A549 (cell line): ENCODE measurements at regions not wholly inside any gene's neighbourhood (a gene's known extent, or its start where the extent isn't known, plus 50 kb on each side); places are given as distances from the start of the nearest gene placed in this dataset.

Experiments
- KDM5A ChIP-seq: fragments of 200-600 bp; sonication (generic); IDR thresholded peaks from 2 replicates; pipeline ENCODE4 v1.6.1; 2016; ENCODE audit warnings: antibody characterized with exemption, mild to moderate bottlenecking
- POLR2A ChIP-seq: IDR thresholded peaks from 2 replicates; pipeline ENCODE4 v1.6.1; 2012; ENCODE audit warnings: mild to moderate bottlenecking, low read length
- POLR2AphosphoS2 ChIP-seq: conservative IDR thresholded peaks from 2 replicates; pipeline ENCODE4 v1.6.1; 2012; ENCODE audit warnings: low read length, improper control_type of control experiment, inconsistent platforms
- RAD21 ChIP-seq, 2 experiments: fragments of >200 bp in 1 of 2; sonication (Bioruptor Twin) in 1 of 2; formaldehyde crosslinking in 1 of 2; IDR thresholded peaks in 1 of 2; conservative IDR thresholded peaks in 1 of 2; 2 replicates in 1 of 2; 3 replicates in 1 of 2; pipeline ENCODE4 v1.6.1; 2012 to 2018; ENCODE audit warnings: inconsistent platforms in 1 of 2
- TF ChIP-seq, protein P1 (sequence below): IDR thresholded peaks from 2 replicates; pipeline ENCODE4 v1.6.1; 2012; ENCODE audit warnings: low read depth, borderline replicate concordance
- TF ChIP-seq, protein P2 (sequence below): fragments of >200 bp; sonication (Bioruptor Twin); formaldehyde crosslinking; IDR thresholded peaks from 3 replicates; pipeline ENCODE4 v1.5.1; 2016

DNA sequence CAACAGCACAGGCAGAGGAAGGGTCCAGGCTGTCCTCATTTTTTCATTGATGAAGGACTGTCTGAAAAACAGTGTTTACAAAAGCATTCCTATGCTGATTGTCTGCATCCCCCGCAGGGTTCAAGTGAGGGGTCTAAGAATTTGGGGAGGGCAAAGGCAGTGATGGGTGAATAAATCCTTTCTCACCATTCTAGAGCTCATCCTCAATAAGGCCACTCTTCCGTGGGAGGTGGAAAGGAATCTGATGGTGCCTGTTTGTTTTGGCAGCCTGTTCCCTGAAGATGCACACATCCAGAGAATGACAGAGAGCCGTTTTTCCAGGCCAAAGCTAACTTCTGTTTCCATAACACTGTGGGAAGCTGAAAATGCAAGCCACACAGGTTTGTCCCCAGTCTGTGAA lies 164.5 kb downstream of the MOXD1 start:
- TF ChIP-seq, protein P1, sequence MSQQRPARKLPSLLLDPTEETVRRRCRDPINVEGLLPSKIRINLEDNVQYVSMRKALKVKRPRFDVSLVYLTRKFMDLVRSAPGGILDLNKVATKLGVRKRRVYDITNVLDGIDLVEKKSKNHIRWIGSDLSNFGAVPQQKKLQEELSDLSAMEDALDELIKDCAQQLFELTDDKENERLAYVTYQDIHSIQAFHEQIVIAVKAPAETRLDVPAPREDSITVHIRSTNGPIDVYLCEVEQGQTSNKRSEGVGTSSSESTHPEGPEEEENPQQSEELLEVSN = no peak
- TF ChIP-seq, protein P2, sequence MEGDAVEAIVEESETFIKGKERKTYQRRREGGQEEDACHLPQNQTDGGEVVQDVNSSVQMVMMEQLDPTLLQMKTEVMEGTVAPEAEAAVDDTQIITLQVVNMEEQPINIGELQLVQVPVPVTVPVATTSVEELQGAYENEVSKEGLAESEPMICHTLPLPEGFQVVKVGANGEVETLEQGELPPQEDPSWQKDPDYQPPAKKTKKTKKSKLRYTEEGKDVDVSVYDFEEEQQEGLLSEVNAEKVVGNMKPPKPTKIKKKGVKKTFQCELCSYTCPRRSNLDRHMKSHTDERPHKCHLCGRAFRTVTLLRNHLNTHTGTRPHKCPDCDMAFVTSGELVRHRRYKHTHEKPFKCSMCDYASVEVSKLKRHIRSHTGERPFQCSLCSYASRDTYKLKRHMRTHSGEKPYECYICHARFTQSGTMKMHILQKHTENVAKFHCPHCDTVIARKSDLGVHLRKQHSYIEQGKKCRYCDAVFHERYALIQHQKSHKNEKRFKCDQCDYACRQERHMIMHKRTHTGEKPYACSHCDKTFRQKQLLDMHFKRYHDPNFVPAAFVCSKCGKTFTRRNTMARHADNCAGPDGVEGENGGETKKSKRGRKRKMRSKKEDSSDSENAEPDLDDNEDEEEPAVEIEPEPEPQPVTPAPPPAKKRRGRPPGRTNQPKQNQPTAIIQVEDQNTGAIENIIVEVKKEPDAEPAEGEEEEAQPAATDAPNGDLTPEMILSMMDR = no peak
- TF ChIP-seq RAD21 (conservative IDR thresholded peaks at IDR 0.05 in 1 of 2, IDR thresholded peaks at IDR 0.05 in 1 of 2) (no peak), POLR2AphosphoS2 (no peak), KDM5A (no peak), POLR2A (no peak)
